Left ventricle myocardium inferior (tissue), 1 donor: ENCODE measurements at regions not wholly inside any gene's neighbourhood (a gene's known extent, or its start where the extent isn't known, plus 50 kb on each side); places are given as distances from the start of the nearest gene placed in this dataset.

ENCODE experiments used
- DNase-seq: peaks from one replicate; pipeline ENCODE4 v3.0.0-alpha.2; 2020
- H3K27ac ChIP-seq: fragments of 200-600 bp; replicated peaks from 2 replicates; pipeline ENCODE4 v1.8.0; 2021
- H3K27me3 ChIP-seq: fragments of 200-600 bp; 2 replicates; pipeline ENCODE4 v1.8.0; 2021; ENCODE audit warnings: low read depth
- H3K36me3 ChIP-seq: fragments of 200-600 bp; 2 replicates; pipeline ENCODE4 v1.8.0; 2021
- H3K4me1 ChIP-seq: fragments of 200-600 bp; 2 replicates; pipeline ENCODE4 v1.8.0; 2021
- H3K4me3 ChIP-seq: fragments of 200-600 bp; 2 replicates; pipeline ENCODE4 v1.8.0; 2021; ENCODE audit warnings: mild to moderate bottlenecking, moderate library complexity
- H3K9me3 ChIP-seq: fragments of 200-600 bp; replicated peaks from 2 replicates; pipeline ENCODE4 v1.8.0; 2021
- CTCF ChIP-seq: fragments of 200-600 bp; IDR thresholded peaks from 2 replicates; pipeline ENCODE4 v1.8.0; 2021; ENCODE audit warnings: antibody characterized with exemption, mild to moderate bottlenecking, borderline replicate concordance
- intact Hi-C: fragments of 100-400 bp; cut with micrococcal nuclease; formaldehyde crosslinking; loops from one replicate; pipeline ENCODE4 v1.11.0; 2022
- donor health status: DM: no; HTN: yes; CAD: no; lungs with severe emphysema.

- TF ChIP-seq CTCF: no peak
- H3K27ac ChIP-seq: no peak overlapping the region
- no peak overlapping the region for H3K4me3 ChIP-seq
- intact Hi-C loops: loop anchor here (5.0 to 10.0 kb wide), 2 partner anchors 182 to 250 kb away; no protein-coding TSS in a partner anchor
- DNase-seq: no peak
- no peaks in the 10 kb centered on the region for H3K4me1 ChIP-seq
- no peaks in the 10 kb centered on the region for H3K36me3 ChIP-seq
- no peaks in the 10 kb centered on the region for H3K9me3 ChIP-seq
- peaks cover 13% of the 10 kb centered on the region for H3K27me3 ChIP-seq
These were observed 62.8 kb upstream of the C3orf80 start for GRCh38 chr3:160162440-160162839.

GRCh38 chr3:160163229-160163878, 61.9 kb upstream of the C3orf80 start:
- intact Hi-C loops: loop anchor here (5.0 to 10.0 kb wide), 2 partner anchors 181 to 249 kb away; no protein-coding TSS in a partner anchor
- no peak overlapping the region for H3K27ac ChIP-seq
- H3K36me3 ChIP-seq: no peaks in the 10 kb centered on the region
- H3K4me3 ChIP-seq: no peak overlapping the region
- peak; percentile 63 for TF ChIP-seq CTCF
- H3K4me1 ChIP-seq: no peaks in the 10 kb centered on the region
- no peaks in the 10 kb centered on the region for H3K9me3 ChIP-seq
- DNase-seq: no peak
- peaks cover 6% of the 10 kb centered on the region for H3K27me3 ChIP-seq

- no peaks in the 10 kb centered on the region for H3K36me3 ChIP-seq
- H3K4me3 ChIP-seq: no peak overlapping the region
- no peak for DNase-seq
- H3K9me3 ChIP-seq: no peaks in the 10 kb centered on the region
- no peak overlapping the region for H3K27ac ChIP-seq
- no peak for TF ChIP-seq CTCF
- no peaks in the 10 kb centered on the region for H3K4me1 ChIP-seq
- intact Hi-C loops: loop anchor here (10.0 kb wide), 1 partner anchor 177 kb away; no protein-coding TSS in a partner anchor
- no peaks in the 10 kb centered on the region for H3K27me3 ChIP-seq
These were observed 57.0 kb upstream of the C3orf80 start for GRCh38 chr3:160168246-160168645.

- Histone ChIP-seq H3K27ac (no peak overlapping the region), H3K9me3 (no peaks in the 10 kb centered on the region), H3K27me3 (no peaks in the 10 kb centered on the region), H3K4me3 (no peak overlapping the region), H3K4me1 (no peaks in the 10 kb centered on the region), H3K36me3 (no peaks in the 10 kb centered on the region)
- TF ChIP-seq CTCF: no peak
- intact Hi-C loops: loop anchor here (10.0 kb wide), 1 partner anchor 175 kb away; no protein-coding TSS in a partner anchor
- no peak for DNase-seq
These were observed 55.9 kb upstream of the C3orf80 start for GRCh38 chr3:160169139-160169976.

GRCh38 chr3:160170409-160171370, 54.5 kb upstream of the C3orf80 start:
- no peak for DNase-seq
- no peaks in the 10 kb centered on the region for H3K36me3 ChIP-seq
- H3K27me3 ChIP-seq: peaks cover 2% of the 10 kb centered on the region
- intact Hi-C loops: no loop called here
- no peak overlapping the region for H3K27ac ChIP-seq
- no peaks in the 10 kb centered on the region for H3K9me3 ChIP-seq
- no peak for TF ChIP-seq CTCF
- H3K4me3 ChIP-seq: no peak overlapping the region
- no peaks in the 10 kb centered on the region for H3K4me1 ChIP-seq
